SKM-1 treated with dmso at 0.1 percent for 144 hours (cell line): ENCODE measurements at regions not wholly inside any gene's neighbourhood (a gene's known extent, or its start where the extent isn't known, plus 50 kb on each side); places are given as distances from the start of the nearest gene placed in this dataset.
A peak's percentile ranks its signal among the peaks of the same experiment; 100 is the strongest.
"Not testable (repeated sequence)": the region's sequence is repeated elsewhere in the genome, so short reads cannot be mapped to it uniquely, and the experiment has no call there.

Source experiments
- DNase-seq: peaks from one replicate; lab custom pipeline; 2025; ENCODE audit not compliant: unreplicated experiment; lab: John Stamatoyannopoulos, UW

GRCh38 chr16:29171296-29171695 lies 186.4 kb downstream of the LAT start:
- not testable (repeated sequence) for DNase-seq

- DNase-seq = not testable (repeated sequence)
Observed at GRCh38 chr16:29170393-29171119, 185.7 kb downstream of the LAT start.

GRCh38 chr16:29169295-29169994 lies 184.6 kb downstream of the LAT start:
- DNase-seq = not testable (repeated sequence)

- not testable (repeated sequence) for DNase-seq
Observed at GRCh38 chr16:29168515-29169259, 183.8 kb downstream of the LAT start.

- DNase-seq = not testable (repeated sequence)
Observed at GRCh38 chr16:29164442-29165089, 179.7 kb downstream of the LAT start.

GRCh38 chr16:29160171-29160570 lies 175.3 kb downstream of the LAT start:
- not testable (repeated sequence) for DNase-seq

- DNase-seq = not testable (repeated sequence)
Observed at GRCh38 chr16:29159603-29160002, 174.8 kb downstream of the LAT start.

- DNase-seq = no peak
Observed at GRCh38 chr16:29158785-29159184, 173.9 kb downstream of the LAT start.

GRCh38 chr16:29158031-29158784 lies 173.4 kb downstream of the LAT start:
- not testable (repeated sequence) for DNase-seq

- DNase-seq = peak; percentile 65
Observed at GRCh38 chr16:29157051-29157923, 172.4 kb downstream of the LAT start.

- DNase-seq = no peak
Observed at GRCh38 chr16:29156511-29156910, 171.7 kb downstream of the LAT start.

GRCh38 chr16:29155866-29156200 lies 171.0 kb downstream of the LAT start:
- not testable (repeated sequence) for DNase-seq

- DNase-seq = not testable (repeated sequence)
Observed at GRCh38 chr16:29155131-29155865, 170.4 kb downstream of the LAT start.

- DNase-seq = no peak
Observed at GRCh38 chr16:29154676-29155121, 169.8 kb downstream of the LAT start.

- DNase-seq = no peak
Observed at GRCh38 chr16:29154088-29154487, 169.2 kb downstream of the LAT start.

GRCh38 chr16:29153307-29153706 lies 168.5 kb downstream of the LAT start:
- DNase-seq = not testable (repeated sequence)

GRCh38 chr16:29152544-29153031 lies 167.7 kb downstream of the LAT start:
- DNase-seq = not testable (repeated sequence)

GRCh38 chr16:29151317-29151716 lies 166.5 kb downstream of the LAT start:
- no peak for DNase-seq

- DNase-seq = not testable (repeated sequence)
Observed at GRCh38 chr16:29149912-29150311, 165.1 kb downstream of the LAT start.
